ENCODE measurements at regions not wholly inside any gene's neighbourhood (a gene's known extent, or its start where the extent isn't known, plus 50 kb on each side); places are given as distances from the start of the nearest gene placed in this dataset.
A peak's percentile ranks its signal among the peaks of the same experiment; 100 is the strongest.

DNA sequence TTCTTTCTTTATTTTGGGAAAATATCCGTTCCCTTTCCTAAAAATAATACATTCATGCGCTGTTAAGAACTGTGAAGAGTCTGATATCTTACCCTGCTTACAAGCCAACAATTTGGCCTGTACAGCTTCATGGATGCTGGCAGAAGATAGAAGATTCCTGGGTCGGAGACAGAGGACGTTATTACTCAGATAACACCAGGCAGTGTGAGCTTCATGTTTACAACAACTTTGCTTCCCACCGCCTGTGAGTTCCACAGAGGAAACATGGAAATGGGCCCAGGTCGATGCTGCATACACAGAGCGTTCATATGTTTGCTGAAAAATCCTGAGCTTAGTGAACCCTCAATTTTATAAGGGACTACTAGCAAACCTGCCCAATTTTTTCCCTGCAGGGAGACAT, 705.6 kb upstream of the SEL1L start:
- Histone ChIP-seq H3K36me3 (replicated peaks; ENCODE audit: insufficient read depth, low read depth) (no peaks in the 10 kb centered on the region), H3K4me1 (ENCODE audit: insufficient read depth) (no peaks in the 10 kb centered on the region), H3K27ac (no peak overlapping the region), H2AFZ (peak overlapping the region; percentile 22), H3K9me2 (replicated peaks; ENCODE audit: insufficient read depth) (no peaks in the 10 kb centered on the region), H3K79me2 (no peaks in the 10 kb centered on the region), H3K4me3 (no peak overlapping the region), H4K20me1 (ENCODE audit: insufficient read depth, poor library complexity, severe bottlenecking) (no peaks in the 10 kb centered on the region), H3K27me3 (no peaks in the 10 kb centered on the region), H3K4me2 (no peak overlapping the region), H3K9me3 (ENCODE audit: low read depth) (no peaks in the 10 kb centered on the region)
- no peak for DNase-seq (ENCODE audit: low spot score)
- WGBS (ENCODE audit: low lambda C conversion rate, missing lambda C conversion rate): 57% methylated on average over 7 of the region's 7 CpGs
- TF ChIP-seq EZH2 (IDR thresholded peaks at IDR 0.05; ENCODE audit: borderline replicate concordance): no peak
- no peak for TF ChIP-seq EZH2phosphoT487 (IDR thresholded peaks at IDR 0.05; ENCODE audit: low read depth, severe bottlenecking, unreplicated experiment)
- TF ChIP-seq, protein P1, sequence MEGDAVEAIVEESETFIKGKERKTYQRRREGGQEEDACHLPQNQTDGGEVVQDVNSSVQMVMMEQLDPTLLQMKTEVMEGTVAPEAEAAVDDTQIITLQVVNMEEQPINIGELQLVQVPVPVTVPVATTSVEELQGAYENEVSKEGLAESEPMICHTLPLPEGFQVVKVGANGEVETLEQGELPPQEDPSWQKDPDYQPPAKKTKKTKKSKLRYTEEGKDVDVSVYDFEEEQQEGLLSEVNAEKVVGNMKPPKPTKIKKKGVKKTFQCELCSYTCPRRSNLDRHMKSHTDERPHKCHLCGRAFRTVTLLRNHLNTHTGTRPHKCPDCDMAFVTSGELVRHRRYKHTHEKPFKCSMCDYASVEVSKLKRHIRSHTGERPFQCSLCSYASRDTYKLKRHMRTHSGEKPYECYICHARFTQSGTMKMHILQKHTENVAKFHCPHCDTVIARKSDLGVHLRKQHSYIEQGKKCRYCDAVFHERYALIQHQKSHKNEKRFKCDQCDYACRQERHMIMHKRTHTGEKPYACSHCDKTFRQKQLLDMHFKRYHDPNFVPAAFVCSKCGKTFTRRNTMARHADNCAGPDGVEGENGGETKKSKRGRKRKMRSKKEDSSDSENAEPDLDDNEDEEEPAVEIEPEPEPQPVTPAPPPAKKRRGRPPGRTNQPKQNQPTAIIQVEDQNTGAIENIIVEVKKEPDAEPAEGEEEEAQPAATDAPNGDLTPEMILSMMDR (IDR thresholded peaks at IDR 0.05; ENCODE audit: poor library complexity): no peak

DNA sequence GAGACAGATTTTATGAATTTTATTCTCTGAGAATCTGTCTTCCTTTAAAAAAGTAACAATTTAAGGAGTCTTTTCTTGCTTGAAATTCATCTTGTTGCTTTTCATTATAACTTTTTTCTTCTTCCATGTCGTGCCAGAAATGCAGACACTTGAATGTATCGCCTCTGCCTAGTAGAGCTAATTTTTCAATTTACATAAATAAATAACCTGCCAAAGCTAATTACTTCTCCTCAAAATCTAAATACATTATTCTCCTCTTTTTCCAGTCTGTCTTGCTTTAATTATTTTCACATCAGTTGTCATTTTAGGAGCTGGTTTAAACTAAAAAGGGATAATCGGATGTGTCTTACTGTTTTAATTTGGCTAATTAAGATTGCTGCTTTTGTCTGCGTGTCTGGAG, 711.1 kb upstream of the SEL1L start:
- no peak overlapping the region for H2AFZ ChIP-seq
- no peak overlapping the region for H3K27ac ChIP-seq
- TF ChIP-seq EZH2phosphoT487 (IDR thresholded peaks at IDR 0.05; ENCODE audit: low read depth, severe bottlenecking, unreplicated experiment) (no peak), EZH2 (IDR thresholded peaks at IDR 0.05; ENCODE audit: borderline replicate concordance) (no peak)
- TF ChIP-seq, protein P1 (IDR thresholded peaks at IDR 0.05; ENCODE audit: poor library complexity): no peak
- no peaks in the 10 kb centered on the region for H3K36me3 ChIP-seq (replicated peaks; ENCODE audit: insufficient read depth, low read depth)
- H3K9me3 ChIP-seq (ENCODE audit: low read depth): no peaks in the 10 kb centered on the region
- H3K79me2 ChIP-seq: no peaks in the 10 kb centered on the region
- DNase-seq (ENCODE audit: low spot score): no peak
- H3K4me1 ChIP-seq (ENCODE audit: insufficient read depth): no peaks in the 10 kb centered on the region
- H3K9me2 ChIP-seq (replicated peaks; ENCODE audit: insufficient read depth): no peaks in the 10 kb centered on the region
- no peaks in the 10 kb centered on the region for H3K27me3 ChIP-seq
- H4K20me1 ChIP-seq (ENCODE audit: insufficient read depth, poor library complexity, severe bottlenecking): no peaks in the 10 kb centered on the region
- WGBS (ENCODE audit: low lambda C conversion rate, missing lambda C conversion rate): 85% methylated on average over 4 of the region's 4 CpGs
- no peak overlapping the region for H3K4me3 ChIP-seq
- H3K4me2 ChIP-seq: no peak overlapping the region

DNA sequence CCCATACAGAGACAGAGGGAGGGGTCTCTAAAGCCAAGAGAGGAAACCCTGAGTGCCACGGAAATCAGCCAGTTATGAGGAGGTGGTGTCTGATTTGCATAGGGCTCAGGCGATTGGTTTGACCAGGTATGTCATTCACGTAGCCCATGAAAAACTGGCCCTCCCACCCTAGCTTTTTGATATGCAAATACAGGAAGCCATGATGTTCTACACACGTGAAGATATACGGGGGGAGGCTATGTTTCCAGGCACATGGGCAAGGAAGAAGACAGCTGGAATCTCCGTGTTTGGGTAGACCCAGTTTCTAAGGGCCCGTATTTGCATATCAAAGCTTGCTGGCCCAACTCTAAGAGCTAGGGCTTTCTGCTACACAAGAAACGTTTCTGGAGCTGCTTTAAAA, 717.8 kb upstream of the SEL1L start:
- TF ChIP-seq, protein P1 (IDR thresholded peaks at IDR 0.05; ENCODE audit: poor library complexity): no peak
- TF ChIP-seq EZH2phosphoT487 (IDR thresholded peaks at IDR 0.05; ENCODE audit: low read depth, severe bottlenecking, unreplicated experiment) (no peak), EZH2 (IDR thresholded peaks at IDR 0.05; ENCODE audit: borderline replicate concordance) (no peak)
- Histone ChIP-seq H3K4me2 (no peak overlapping the region), H3K4me3 (no peak overlapping the region), H3K9me2 (replicated peaks; ENCODE audit: insufficient read depth) (no peaks in the 10 kb centered on the region), H3K27me3 (no peaks in the 10 kb centered on the region), H2AFZ (no peak overlapping the region), H3K9me3 (ENCODE audit: low read depth) (no peaks in the 10 kb centered on the region), H3K36me3 (replicated peaks; ENCODE audit: insufficient read depth, low read depth) (no peaks in the 10 kb centered on the region), H3K79me2 (no peaks in the 10 kb centered on the region), H3K4me1 (ENCODE audit: insufficient read depth) (no peaks in the 10 kb centered on the region), H3K27ac (no peak overlapping the region), H4K20me1 (ENCODE audit: insufficient read depth, poor library complexity, severe bottlenecking) (no peaks in the 10 kb centered on the region)
- 87% methylated on average over 8 of the region's 8 CpGs for WGBS (ENCODE audit: low lambda C conversion rate, missing lambda C conversion rate)
- no peak for DNase-seq (ENCODE audit: low spot score)

DNA sequence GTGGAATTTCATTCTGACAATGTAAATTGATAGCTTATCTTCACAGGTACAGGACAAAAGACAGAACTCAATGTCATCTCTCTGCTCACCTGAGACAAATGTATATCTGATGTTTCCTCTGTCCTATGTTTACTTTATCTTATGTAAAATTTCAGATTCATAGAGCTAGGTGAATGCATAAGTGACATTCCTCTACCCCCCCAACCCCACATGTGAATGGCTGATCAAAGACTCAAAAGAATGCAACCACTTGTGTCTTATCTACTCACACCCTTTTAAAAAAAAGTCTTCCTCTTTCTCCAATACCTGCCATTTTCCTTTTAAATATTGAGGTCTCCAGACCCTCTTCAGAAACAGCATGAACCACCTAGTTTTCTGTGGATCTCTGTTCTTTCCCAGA, 736.6 kb upstream of the SEL1L start:
- no peaks in the 10 kb centered on the region for H3K27me3 ChIP-seq
- TF ChIP-seq EZH2phosphoT487 (IDR thresholded peaks at IDR 0.05; ENCODE audit: low read depth, severe bottlenecking, unreplicated experiment) (no peak), EZH2 (IDR thresholded peaks at IDR 0.05; ENCODE audit: borderline replicate concordance) (no peak)
- TF ChIP-seq, protein P1 (IDR thresholded peaks at IDR 0.05; ENCODE audit: poor library complexity): no peak
- no peaks in the 10 kb centered on the region for H3K4me1 ChIP-seq (ENCODE audit: insufficient read depth)
- no peaks in the 10 kb centered on the region for H3K36me3 ChIP-seq (replicated peaks; ENCODE audit: insufficient read depth, low read depth)
- DNase-seq (ENCODE audit: low spot score): no peak
- H2AFZ ChIP-seq: no peak overlapping the region
- H3K4me2 ChIP-seq: no peak overlapping the region
- no peak overlapping the region for H3K4me3 ChIP-seq
- no peaks in the 10 kb centered on the region for H3K79me2 ChIP-seq
- no peak overlapping the region for H3K27ac ChIP-seq
- H3K9me2 ChIP-seq (replicated peaks; ENCODE audit: insufficient read depth): no peaks in the 10 kb centered on the region
- H4K20me1 ChIP-seq (ENCODE audit: insufficient read depth, poor library complexity, severe bottlenecking): no peaks in the 10 kb centered on the region
- H3K9me3 ChIP-seq (ENCODE audit: low read depth): no peaks in the 10 kb centered on the region
